HCT116 (cell line): ENCODE measurements at regions not wholly inside any gene's neighbourhood (a gene's known extent, or its start where the extent isn't known, plus 50 kb on each side); places are given as distances from the start of the nearest gene placed in this dataset.

ENCODE experiments used
- ATAC-seq: fragments of 200-7000 bp; cut with Tn5 transposase; 2 replicates; pipeline ENCODE4 v1.9.1; 2020; ENCODE audit warnings: mild to moderate bottlenecking, moderate library complexity
- BruUV-seq: library from RNA; stranded (reverse); fragments of 400-500 nt; replicated peaks from 2 replicates; lab custom pipeline; 2021; lab: Mats Ljungman, UMichigan
- CTCF ChIA-PET: fragments of 300-600 bp; sonication (Branson Sonifier 250); formaldehyde crosslinking; loops from one replicate; lab custom pipeline; 2021; ENCODE audit warnings: antibody characterized with exemption; lab: Charles Lee
- POLR2A ChIA-PET: fragments of 300-600, 350-600 bp; sonication (Branson Sonifier 250); formaldehyde crosslinking; loops from one replicate; lab custom pipeline; 2021; ENCODE audit warnings: antibody characterized with exemption; lab: Charles Lee
- RAD21 ChIA-PET, 2 experiments: fragments of 300-600 bp; sonication (Branson Sonifier 250); formaldehyde crosslinking; loops; one replicate each; lab custom pipeline; 2023; ENCODE audit warnings: low total read pairs in 2 of 2; ENCODE audit not compliant: uncharacterized antibody in 2 of 2, unreplicated experiment in 2 of 2, low non-redundant PET in 1 of 2; lab: Charles Lee
- DNase-seq: peaks from one replicate; pipeline ENCODE4 v3.0.0-alpha.2; 2010; ENCODE audit warnings: low read depth, low spot score
- H2AFZ ChIP-seq: fragments of 200-600 bp; shearing (Covaris generic), sonication (generic); 2 replicates; pipeline ENCODE4 v1.6.1; 2017; ENCODE audit warnings: low read depth, mixed run types, mixed read lengths, antibody characterized with exemption, low read length; ENCODE audit not compliant: poor library complexity, severe bottlenecking
- H3K27ac ChIP-seq: 2 replicates; pipeline ENCODE4 v1.5.1; 2012; ENCODE audit warnings: low read depth, low read length
- H3K27me3 ChIP-seq: fragments of 200-600 bp; sonication (generic); 2 replicates; pipeline ENCODE4 v1.6.1; 2016; ENCODE audit warnings: mixed run types, low read length, mixed read lengths; ENCODE audit not compliant: insufficient read depth
- H3K36me3 ChIP-seq, 2 experiments: fragments of 200-500 bp in 1 of 2; fragments of 200-600 bp in 1 of 2; sonication (Bioruptor generic) in 1 of 2; sonication (generic) in 1 of 2; 2 replicates each; pipeline versions ENCODE4 v1.5.1 to v1.6.1; 2014 to 2016; ENCODE audit warnings: low read length in 2 of 2, inconsistent platforms in 1 of 2, mixed read lengths in 1 of 2, mixed run types in 1 of 2; ENCODE audit not compliant: insufficient read depth in 2 of 2, control insufficient read depth in 1 of 2
- H3K4me1 ChIP-seq, 2 experiments: fragments of 200-600 bp in 1 of 2; sonication (generic) in 1 of 2; 2 replicates each; pipeline versions ENCODE4 v1.5.1 to v1.6.1; 2012 to 2017; ENCODE audit warnings: low read length in 2 of 2, inconsistent platforms in 1 of 2, mild to moderate bottlenecking in 1 of 2, mixed read lengths in 1 of 2, mixed run types in 1 of 2, moderate library complexity in 1 of 2; ENCODE audit not compliant: insufficient read depth in 2 of 2, control insufficient read depth in 1 of 2
- H3K4me2 ChIP-seq: fragments of 200-600 bp; sonication (generic); 2 replicates; pipeline ENCODE4 v1.6.1; 2017; ENCODE audit warnings: mixed run types, low read length, mixed read lengths
- H3K4me3 ChIP-seq, 2 experiments: fragments of 200-600 bp in 1 of 2; sonication (generic) in 1 of 2; replicated peaks in 1 of 2; 2 replicates each; pipeline ENCODE4 v1.5.1; 2011 to 2016; ENCODE audit warnings: low read length in 2 of 2, control low read depth in 1 of 2, low read depth in 1 of 2, mild to moderate bottlenecking in 1 of 2, mixed read lengths in 1 of 2, mixed run types in 1 of 2
- H3K79me2 ChIP-seq: fragments of 200-600 bp; sonication (generic); 2 replicates; pipeline ENCODE4 v1.6.1; 2017; ENCODE audit warnings: mild to moderate bottlenecking, mixed run types, low read length, moderate library complexity, mixed read lengths; ENCODE audit not compliant: insufficient read depth
- H3K9ac ChIP-seq: fragments of 200-600 bp; sonication (generic); 2 replicates; pipeline ENCODE4 v1.6.1; 2016; ENCODE audit warnings: low read length, mixed read lengths
- H3K9me2 ChIP-seq: fragments of 200-600 bp; sonication (generic), shearing (Covaris generic); 2 replicates; pipeline ENCODE4 v1.6.1; 2017; ENCODE audit warnings: mixed run types, mild to moderate bottlenecking, moderate library complexity; ENCODE audit not compliant: insufficient read depth
- H3K9me3 ChIP-seq, 2 experiments: fragments of 200-500 bp in 1 of 2; fragments of 200-600 bp in 1 of 2; sonication (Bioruptor generic) in 1 of 2; sonication (generic) in 1 of 2; 2 replicates each; pipeline ENCODE4 v1.6.1; 2014 to 2017; ENCODE audit warnings: low read length in 2 of 2, mixed read lengths in 2 of 2, inconsistent platforms in 1 of 2, low read depth in 1 of 2, mild to moderate bottlenecking in 1 of 2, mixed run types in 1 of 2, moderate library complexity in 1 of 2; ENCODE audit not compliant: control insufficient read depth in 1 of 2, insufficient read depth in 1 of 2
- H4K20me1 ChIP-seq: fragments of 200-600 bp; sonication (generic), shearing (Covaris generic); 2 replicates; pipeline ENCODE4 v1.6.1; 2017; ENCODE audit warnings: mixed run types, mild to moderate bottlenecking, moderate library complexity; ENCODE audit not compliant: insufficient read depth
- CBX3 ChIP-seq: IDR thresholded peaks from 2 replicates; pipeline ENCODE4 v1.6.1; 2012; ENCODE audit warnings: low read depth
- CEBPB ChIP-seq: IDR thresholded peaks from 2 replicates; pipeline ENCODE4 v1.6.1; 2012; ENCODE audit warnings: low read depth
- EGR1 ChIP-seq: IDR thresholded peaks from 2 replicates; pipeline ENCODE4 v1.6.1; 2012; ENCODE audit warnings: low read depth
- JUND ChIP-seq: IDR thresholded peaks from 2 replicates; pipeline ENCODE4 v1.6.1; 2012
- POLR2A ChIP-seq: IDR thresholded peaks from 2 replicates; pipeline ENCODE4 v1.7.0; 2011; ENCODE audit warnings: borderline replicate concordance; ENCODE audit not compliant: insufficient read depth, insufficient read length; ENCODE audit errors: extremely low read depth
- POLR2AphosphoS5 ChIP-seq: IDR thresholded peaks from 2 replicates; pipeline ENCODE4 v1.6.1; 2011; ENCODE audit warnings: mild to moderate bottlenecking, low read depth, low read length, moderate library complexity
- SIN3A ChIP-seq: IDR thresholded peaks from 2 replicates; pipeline ENCODE4 v1.6.1; 2012; ENCODE audit warnings: low read depth
- intact Hi-C: fragments of 100-400 bp; cut with micrococcal nuclease; formaldehyde crosslinking; loops from 2 replicates; pipeline ENCODE4 v1.10.0; 2022
- TF ChIP-seq, protein P1 (sequence below), 3 experiments: fragments of 200-600 bp in 1 of 3; sonication (generic) in 1 of 3; IDR thresholded peaks in 2 of 3; conservative IDR thresholded peaks in 1 of 3; 2 replicates each; pipeline ENCODE4 v1.5.1; 2012 to 2017; ENCODE audit warnings: low read depth in 2 of 3, low read length in 2 of 3, antibody characterized with exemption in 1 of 3, borderline replicate concordance in 1 of 3, control low read depth in 1 of 3, mild to moderate bottlenecking in 1 of 3, mixed read lengths in 1 of 3, mixed run types in 1 of 3, moderate library complexity in 1 of 3; ENCODE audit not compliant: insufficient read depth in 1 of 3
- TF ChIP-seq, protein P2 (sequence below): IDR thresholded peaks from 2 replicates; pipeline ENCODE4 v1.6.1; 2012; ENCODE audit warnings: low read depth

- Histone ChIP-seq H3K27ac (no peak overlapping the region), H3K79me2 (no peaks in the 10 kb centered on the region), H3K9me2 (no peaks in the 10 kb centered on the region), H3K36me3 (no peaks in the 10 kb centered on the region), H2AFZ (no peak overlapping the region), H3K4me3 (no peak overlapping the region), H3K4me2 (no peak overlapping the region), H3K9me3 (peaks cover 15 to 22% of the 10 kb centered on the region in 2 experiments; a peak in 2 of 4 replicates), H3K9ac (no peak overlapping the region), H3K27me3 (no peaks in the 10 kb centered on the region), H3K4me1 (no peaks in the 10 kb centered on the region), H4K20me1 (no peaks in the 10 kb centered on the region)
- intact Hi-C loops, result no loop called here
- no TSS peak for BruUV-seq
- TF ChIP-seq JUND (no peak), POLR2AphosphoS5 (no peak)
- POLR2A ChIA-PET, result no interaction called here
- CTCF ChIA-PET, result no interaction called here
- DNase-seq (no peak), ATAC-seq (no peak)
- RAD21 ChIA-PET, result no interaction called here
Measured at GRCh38 chr4:66023061-66023460, 352.8 kb upstream of the EPHA5 start.

DNA sequence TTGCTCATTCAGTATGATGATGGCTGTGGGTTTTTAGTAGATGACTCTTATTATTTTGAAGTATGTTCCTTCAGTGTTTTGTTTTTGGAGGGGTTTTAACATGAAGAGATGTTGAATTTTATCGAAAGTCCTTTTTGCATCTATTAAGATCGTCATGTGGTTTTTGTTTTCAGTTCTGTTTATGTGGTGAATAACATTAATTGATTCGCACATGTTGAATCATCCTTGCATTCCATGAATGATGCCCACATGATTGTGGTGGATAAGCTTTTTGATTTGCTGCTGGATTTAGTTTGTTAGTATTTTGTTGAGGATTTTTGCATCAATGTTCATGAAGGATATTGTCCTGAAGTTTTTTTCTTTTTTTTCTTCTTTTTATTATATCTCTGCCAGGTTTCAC lies 347.4 kb upstream of the EPHA5 start:
- H3K4me2 ChIP-seq, result no peak overlapping the region
- H3K9ac ChIP-seq, result no peak overlapping the region
- peaks cover 21 to 26% of the 10 kb centered on the region in 2 experiments; a peak in 2 of 4 replicates for H3K9me3 ChIP-seq
- no TSS peak for BruUV-seq
- H3K79me2 ChIP-seq, result no peaks in the 10 kb centered on the region
- H3K4me3 ChIP-seq, result no peak overlapping the region
- ATAC-seq (no peak), DNase-seq (no peak)
- ChIA-PET POLR2A (no interaction called here), CTCF (no interaction called here), RAD21 (no interaction called here)
- no peaks in the 10 kb centered on the region for H4K20me1 ChIP-seq
- H3K36me3 ChIP-seq, result no peaks in the 10 kb centered on the region
- no peak for TF ChIP-seq POLR2A
- TF ChIP-seq CBX3, result no peak
- TF ChIP-seq CEBPB, result no peak
- TF ChIP-seq, protein P1, sequence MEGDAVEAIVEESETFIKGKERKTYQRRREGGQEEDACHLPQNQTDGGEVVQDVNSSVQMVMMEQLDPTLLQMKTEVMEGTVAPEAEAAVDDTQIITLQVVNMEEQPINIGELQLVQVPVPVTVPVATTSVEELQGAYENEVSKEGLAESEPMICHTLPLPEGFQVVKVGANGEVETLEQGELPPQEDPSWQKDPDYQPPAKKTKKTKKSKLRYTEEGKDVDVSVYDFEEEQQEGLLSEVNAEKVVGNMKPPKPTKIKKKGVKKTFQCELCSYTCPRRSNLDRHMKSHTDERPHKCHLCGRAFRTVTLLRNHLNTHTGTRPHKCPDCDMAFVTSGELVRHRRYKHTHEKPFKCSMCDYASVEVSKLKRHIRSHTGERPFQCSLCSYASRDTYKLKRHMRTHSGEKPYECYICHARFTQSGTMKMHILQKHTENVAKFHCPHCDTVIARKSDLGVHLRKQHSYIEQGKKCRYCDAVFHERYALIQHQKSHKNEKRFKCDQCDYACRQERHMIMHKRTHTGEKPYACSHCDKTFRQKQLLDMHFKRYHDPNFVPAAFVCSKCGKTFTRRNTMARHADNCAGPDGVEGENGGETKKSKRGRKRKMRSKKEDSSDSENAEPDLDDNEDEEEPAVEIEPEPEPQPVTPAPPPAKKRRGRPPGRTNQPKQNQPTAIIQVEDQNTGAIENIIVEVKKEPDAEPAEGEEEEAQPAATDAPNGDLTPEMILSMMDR (IDR thresholded peaks at IDR 0.05 in 2 of 3, conservative IDR thresholded peaks at IDR 0.05 in 1 of 3; ENCODE audit: borderline replicate concordance in 1 of 3, insufficient read depth in 1 of 3, low read depth in 2 of 3, low read length in 2 of 3), result no peak
- no peak for TF ChIP-seq SIN3A
- TF ChIP-seq EGR1, result no peak
- no peak for TF ChIP-seq POLR2AphosphoS5
- TF ChIP-seq, protein P2, sequence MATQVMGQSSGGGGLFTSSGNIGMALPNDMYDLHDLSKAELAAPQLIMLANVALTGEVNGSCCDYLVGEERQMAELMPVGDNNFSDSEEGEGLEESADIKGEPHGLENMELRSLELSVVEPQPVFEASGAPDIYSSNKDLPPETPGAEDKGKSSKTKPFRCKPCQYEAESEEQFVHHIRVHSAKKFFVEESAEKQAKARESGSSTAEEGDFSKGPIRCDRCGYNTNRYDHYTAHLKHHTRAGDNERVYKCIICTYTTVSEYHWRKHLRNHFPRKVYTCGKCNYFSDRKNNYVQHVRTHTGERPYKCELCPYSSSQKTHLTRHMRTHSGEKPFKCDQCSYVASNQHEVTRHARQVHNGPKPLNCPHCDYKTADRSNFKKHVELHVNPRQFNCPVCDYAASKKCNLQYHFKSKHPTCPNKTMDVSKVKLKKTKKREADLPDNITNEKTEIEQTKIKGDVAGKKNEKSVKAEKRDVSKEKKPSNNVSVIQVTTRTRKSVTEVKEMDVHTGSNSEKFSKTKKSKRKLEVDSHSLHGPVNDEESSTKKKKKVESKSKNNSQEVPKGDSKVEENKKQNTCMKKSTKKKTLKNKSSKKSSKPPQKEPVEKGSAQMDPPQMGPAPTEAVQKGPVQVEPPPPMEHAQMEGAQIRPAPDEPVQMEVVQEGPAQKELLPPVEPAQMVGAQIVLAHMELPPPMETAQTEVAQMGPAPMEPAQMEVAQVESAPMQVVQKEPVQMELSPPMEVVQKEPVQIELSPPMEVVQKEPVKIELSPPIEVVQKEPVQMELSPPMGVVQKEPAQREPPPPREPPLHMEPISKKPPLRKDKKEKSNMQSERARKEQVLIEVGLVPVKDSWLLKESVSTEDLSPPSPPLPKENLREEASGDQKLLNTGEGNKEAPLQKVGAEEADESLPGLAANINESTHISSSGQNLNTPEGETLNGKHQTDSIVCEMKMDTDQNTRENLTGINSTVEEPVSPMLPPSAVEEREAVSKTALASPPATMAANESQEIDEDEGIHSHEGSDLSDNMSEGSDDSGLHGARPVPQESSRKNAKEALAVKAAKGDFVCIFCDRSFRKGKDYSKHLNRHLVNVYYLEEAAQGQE, result no peak
- H3K27ac ChIP-seq, result no peak overlapping the region
- no peak overlapping the region for H2AFZ ChIP-seq
- no peaks in the 10 kb centered on the region for H3K9me2 ChIP-seq
- H3K4me1 ChIP-seq, result no peaks in the 10 kb centered on the region
- no peaks in the 10 kb centered on the region for H3K27me3 ChIP-seq
- intact Hi-C loops, result no loop called here
